HL-60 (cell line): ENCODE measurements at regions not wholly inside any gene's neighbourhood (a gene's known extent, or its start where the extent isn't known, plus 50 kb on each side); places are given as distances from the start of the nearest gene placed in this dataset.

Experiments used
- DNase-seq, 2 experiments: peaks; one replicate each; pipeline ENCODE4 v3.0.0-alpha.2; 2010 to 2020; ENCODE audit warnings: low read depth in 1 of 2, low spot score in 1 of 2
- H3K27ac ChIP-seq: fragments of 250-450 bp; sonication (Bioruptor Pico); replicated peaks from 2 replicates; pipeline ENCODE4 v1.5.1; 2020; ENCODE audit warnings: mild to moderate bottlenecking, moderate library complexity
- H3K27me3 ChIP-seq: fragments of 250-450 bp; sonication (Bioruptor Pico); 2 replicates; pipeline ENCODE4 v1.5.1; 2021; ENCODE audit warnings: mild to moderate bottlenecking, moderate library complexity; ENCODE audit not compliant: insufficient read depth, poor library complexity, severe bottlenecking
- H3K4me3 ChIP-seq: replicated peaks from 2 replicates; pipeline ENCODE4 v1.5.1; 2011; ENCODE audit warnings: mild to moderate bottlenecking, control low read depth, low read length; ENCODE audit not compliant: insufficient read depth
- GABPA ChIP-seq: IDR thresholded peaks from 2 replicates; pipeline ENCODE4 v1.6.1; 2012; ENCODE audit warnings: low read depth
- POLR2AphosphoS5 ChIP-seq: IDR thresholded peaks from 2 replicates; pipeline ENCODE4 v1.6.1; 2012; ENCODE audit warnings: low read depth
- SPI1 ChIP-seq: IDR thresholded peaks from 2 replicates; pipeline ENCODE4 v1.6.1; 2012; ENCODE audit warnings: low read depth, mild to moderate bottlenecking, borderline replicate concordance
- TF ChIP-seq, protein P1 (sequence below): IDR thresholded peaks from one replicate; pipeline ENCODE4 v1.5.1; 2011; ENCODE audit warnings: low read length, control low read depth, inconsistent platforms; ENCODE audit not compliant: insufficient read depth
- TF ChIP-seq, protein P2 (sequence below): IDR thresholded peaks from 2 replicates; pipeline ENCODE4 v1.6.1; 2012; ENCODE audit warnings: low read depth; ENCODE audit not compliant: insufficient replicate concordance

DNA sequence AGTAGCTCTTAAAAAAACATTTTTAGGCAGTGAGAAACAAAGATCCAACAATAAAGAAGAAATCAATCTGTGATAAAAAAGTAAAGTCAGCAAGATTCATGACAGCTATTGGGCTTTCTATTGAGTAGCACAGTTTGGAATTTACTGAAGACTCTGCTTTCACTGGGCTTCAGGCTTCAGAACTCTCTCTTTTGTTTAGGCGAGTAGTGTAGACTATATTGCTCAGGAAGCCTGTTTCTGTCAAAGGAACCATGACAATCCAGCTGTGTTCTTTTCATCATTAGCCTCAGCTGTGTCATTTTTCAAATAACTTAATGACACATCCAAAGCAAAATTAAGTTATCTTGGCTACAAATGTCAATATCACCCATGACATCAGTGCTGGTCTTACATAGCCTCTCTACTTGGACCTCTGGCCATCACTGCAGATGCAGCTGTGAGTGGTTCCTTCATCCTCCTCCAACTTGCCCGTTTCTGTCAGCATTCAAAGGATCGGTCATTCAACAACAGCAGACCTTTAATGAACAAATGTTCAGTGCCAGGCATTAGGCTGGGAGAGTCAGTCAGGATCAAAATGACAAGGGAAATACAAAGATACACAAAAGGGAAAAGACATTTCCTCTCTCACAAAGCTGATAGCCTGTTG lies 332.8 kb upstream of the MTNR1B start:
- no peak overlapping the region for H3K27ac ChIP-seq
- TF ChIP-seq POLR2AphosphoS5, result no peak
- TF ChIP-seq, protein P1, sequence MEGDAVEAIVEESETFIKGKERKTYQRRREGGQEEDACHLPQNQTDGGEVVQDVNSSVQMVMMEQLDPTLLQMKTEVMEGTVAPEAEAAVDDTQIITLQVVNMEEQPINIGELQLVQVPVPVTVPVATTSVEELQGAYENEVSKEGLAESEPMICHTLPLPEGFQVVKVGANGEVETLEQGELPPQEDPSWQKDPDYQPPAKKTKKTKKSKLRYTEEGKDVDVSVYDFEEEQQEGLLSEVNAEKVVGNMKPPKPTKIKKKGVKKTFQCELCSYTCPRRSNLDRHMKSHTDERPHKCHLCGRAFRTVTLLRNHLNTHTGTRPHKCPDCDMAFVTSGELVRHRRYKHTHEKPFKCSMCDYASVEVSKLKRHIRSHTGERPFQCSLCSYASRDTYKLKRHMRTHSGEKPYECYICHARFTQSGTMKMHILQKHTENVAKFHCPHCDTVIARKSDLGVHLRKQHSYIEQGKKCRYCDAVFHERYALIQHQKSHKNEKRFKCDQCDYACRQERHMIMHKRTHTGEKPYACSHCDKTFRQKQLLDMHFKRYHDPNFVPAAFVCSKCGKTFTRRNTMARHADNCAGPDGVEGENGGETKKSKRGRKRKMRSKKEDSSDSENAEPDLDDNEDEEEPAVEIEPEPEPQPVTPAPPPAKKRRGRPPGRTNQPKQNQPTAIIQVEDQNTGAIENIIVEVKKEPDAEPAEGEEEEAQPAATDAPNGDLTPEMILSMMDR, result no peak
- TF ChIP-seq, protein P2, sequence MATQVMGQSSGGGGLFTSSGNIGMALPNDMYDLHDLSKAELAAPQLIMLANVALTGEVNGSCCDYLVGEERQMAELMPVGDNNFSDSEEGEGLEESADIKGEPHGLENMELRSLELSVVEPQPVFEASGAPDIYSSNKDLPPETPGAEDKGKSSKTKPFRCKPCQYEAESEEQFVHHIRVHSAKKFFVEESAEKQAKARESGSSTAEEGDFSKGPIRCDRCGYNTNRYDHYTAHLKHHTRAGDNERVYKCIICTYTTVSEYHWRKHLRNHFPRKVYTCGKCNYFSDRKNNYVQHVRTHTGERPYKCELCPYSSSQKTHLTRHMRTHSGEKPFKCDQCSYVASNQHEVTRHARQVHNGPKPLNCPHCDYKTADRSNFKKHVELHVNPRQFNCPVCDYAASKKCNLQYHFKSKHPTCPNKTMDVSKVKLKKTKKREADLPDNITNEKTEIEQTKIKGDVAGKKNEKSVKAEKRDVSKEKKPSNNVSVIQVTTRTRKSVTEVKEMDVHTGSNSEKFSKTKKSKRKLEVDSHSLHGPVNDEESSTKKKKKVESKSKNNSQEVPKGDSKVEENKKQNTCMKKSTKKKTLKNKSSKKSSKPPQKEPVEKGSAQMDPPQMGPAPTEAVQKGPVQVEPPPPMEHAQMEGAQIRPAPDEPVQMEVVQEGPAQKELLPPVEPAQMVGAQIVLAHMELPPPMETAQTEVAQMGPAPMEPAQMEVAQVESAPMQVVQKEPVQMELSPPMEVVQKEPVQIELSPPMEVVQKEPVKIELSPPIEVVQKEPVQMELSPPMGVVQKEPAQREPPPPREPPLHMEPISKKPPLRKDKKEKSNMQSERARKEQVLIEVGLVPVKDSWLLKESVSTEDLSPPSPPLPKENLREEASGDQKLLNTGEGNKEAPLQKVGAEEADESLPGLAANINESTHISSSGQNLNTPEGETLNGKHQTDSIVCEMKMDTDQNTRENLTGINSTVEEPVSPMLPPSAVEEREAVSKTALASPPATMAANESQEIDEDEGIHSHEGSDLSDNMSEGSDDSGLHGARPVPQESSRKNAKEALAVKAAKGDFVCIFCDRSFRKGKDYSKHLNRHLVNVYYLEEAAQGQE, result no peak
- no peak for TF ChIP-seq SPI1
- no peak for TF ChIP-seq GABPA

DNA sequence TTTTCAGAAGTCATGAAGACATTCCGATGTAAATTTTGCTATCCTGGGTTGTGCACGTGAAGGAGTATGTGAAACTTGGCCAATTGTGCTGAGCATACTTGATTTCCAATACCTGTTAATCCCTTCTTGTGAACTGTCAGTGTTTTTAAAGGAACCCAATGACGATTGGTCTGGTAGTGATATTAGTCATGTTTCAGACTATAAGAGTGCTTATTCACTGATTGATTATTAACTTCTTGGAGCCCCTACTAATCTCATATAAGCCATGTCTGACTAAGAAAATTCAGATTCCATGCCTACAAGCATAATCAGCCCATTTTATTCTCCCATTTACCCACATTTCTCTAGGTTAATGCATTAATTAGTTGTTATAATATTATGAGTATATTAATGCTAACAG lies 330.8 kb upstream of the MTNR1B start:
- Histone ChIP-seq H3K4me3 (no peak overlapping the region), H3K27ac (no peak overlapping the region)

More for the DNA sequence above, 332.8 kb upstream of the MTNR1B start:
- Histone ChIP-seq H3K27me3 (no peaks in the 10 kb centered on the region), H3K4me3 (no peak overlapping the region)
- DNase-seq, result no peak

DNA sequence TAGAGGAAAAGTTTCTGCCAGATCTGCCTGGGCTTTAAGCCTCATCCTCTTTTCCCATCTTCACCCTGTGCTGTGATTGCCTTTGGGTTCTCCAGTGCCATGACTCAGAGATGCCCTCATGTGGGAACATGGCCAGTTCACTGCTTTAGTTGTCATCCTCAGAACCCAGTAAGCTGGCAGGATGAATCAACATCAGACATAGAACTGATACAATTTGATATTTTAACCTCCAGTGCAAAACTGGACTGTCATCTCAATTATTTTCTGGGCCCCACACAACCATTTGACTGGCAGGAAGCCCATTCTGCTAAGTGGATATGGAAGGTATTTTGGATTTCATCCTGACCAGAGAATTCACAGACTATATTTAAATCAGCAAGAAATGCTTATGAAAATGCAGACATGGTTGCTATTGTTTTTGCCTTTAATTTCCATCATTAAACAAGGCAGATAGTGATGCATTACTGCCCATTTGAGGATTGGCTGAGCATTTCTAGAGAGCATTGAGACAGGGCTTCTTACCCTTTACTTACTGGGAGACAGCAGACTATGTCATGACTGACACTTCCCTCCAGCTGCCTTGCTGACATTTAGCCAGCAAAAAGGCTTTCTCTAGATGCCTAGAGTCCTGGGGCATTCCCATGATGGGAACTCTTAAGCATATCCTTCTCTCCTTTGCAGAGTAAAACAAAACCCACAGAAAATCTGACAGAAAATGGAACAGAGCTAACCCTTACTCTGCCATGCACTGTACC lies 327.1 kb upstream of the MTNR1B start:
- no peak overlapping the region for H3K4me3 ChIP-seq
- DNase-seq, result no peak
- H3K27ac ChIP-seq, result no peak overlapping the region
- TF ChIP-seq POLR2AphosphoS5 (no peak), GABPA (no peak)
- TF ChIP-seq, protein P2, result no peak
- H3K27me3 ChIP-seq, result no peaks in the 10 kb centered on the region

More for the DNA sequence above, 330.8 kb upstream of the MTNR1B start:
- DNase-seq, result no peak
- TF ChIP-seq, protein P1, result no peak
- TF ChIP-seq GABPA (no peak), POLR2AphosphoS5 (no peak), SPI1 (no peak)
- TF ChIP-seq, protein P2, result no peak
- no peaks in the 10 kb centered on the region for H3K27me3 ChIP-seq
